ENCODE measurements at regions not wholly inside any gene's neighbourhood (a gene's known extent, or its start where the extent isn't known, plus 50 kb on each side); places are given as distances from the start of the nearest gene placed in this dataset.

GRCh38 chr7:27398851-27399250 lies 156.2 kb downstream of the EVX1 start:
- no peak for DNase-seq
- H3F3A ChIP-seq (replicated peaks; ENCODE audit: insufficient read depth), result no peaks in the 10 kb centered on the region
- CTCF ChIA-PET, result interaction anchor here (0.8 to 1.9 kb wide), 2 partner anchors 20 to 25 kb away, joined by 3 to 4 read pairs; no protein-coding TSS in a partner anchor
- H3K79me2 ChIP-seq (ENCODE audit: insufficient read depth), result no peaks in the 10 kb centered on the region
- WGBS (ENCODE audit: low lambda C conversion rate), result 32% methylated on average over 3 of the region's 3 CpGs
- H4K20me1 ChIP-seq (ENCODE audit: insufficient read depth), result no peaks in the 10 kb centered on the region; the same call in 1 of the 2 replicates
- no peak overlapping the region for H2AFZ ChIP-seq (ENCODE audit: low read depth)
- peaks cover 11% of the 10 kb centered on the region; the same call in 1 of the 2 replicates for H3K27me3 ChIP-seq (ENCODE audit: insufficient read depth)
- POLR2A ChIA-PET, result no interaction called here
- no peaks in the 10 kb centered on the region for H3K4me1 ChIP-seq (ENCODE audit: control insufficient read depth in 1 of 2, insufficient read depth in 2 of 2, low read depth in 1 of 2, low read length in 1 of 2)
- H3K27ac ChIP-seq (ENCODE audit: low read depth in 2 of 2, low read length in 1 of 2), result no peak overlapping the region
- no peaks in the 10 kb centered on the region for H3K36me3 ChIP-seq (replicated peaks in 1 of 2; ENCODE audit: control insufficient read depth in 1 of 2, insufficient read depth in 2 of 2, low read length in 1 of 2)
- H3K9me2 ChIP-seq, result no peaks in the 10 kb centered on the region
- H3K4me3 ChIP-seq (ENCODE audit: low read depth in 2 of 2, low read length in 1 of 2), result no peak overlapping the region
- H3K9me3 ChIP-seq, result no peaks in the 10 kb centered on the region
- TF ChIP-seq NRF1 (IDR thresholded peaks at IDR 0.05; ENCODE audit: low read depth, low read length) (no peak), FOSL2 (IDR thresholded peaks at IDR 0.05; ENCODE audit: borderline replicate concordance, low read depth) (no peak), TCF12 (IDR thresholded peaks at IDR 0.05) (no peak), GABPA (IDR thresholded peaks at IDR 0.05; ENCODE audit: low read depth) (no peak), CTCF (IDR thresholded peaks at IDR 0.05) (no peak), FOXJ3 (CRISPR knock-in tag; IDR thresholded peaks at IDR 0.05) (no peak), MEF2A (IDR thresholded peaks at IDR 0.05; ENCODE audit: borderline replicate concordance, low read depth) (no peak), EP300 (IDR thresholded peaks at IDR 0.05; ENCODE audit: borderline replicate concordance in 1 of 2, low read depth in 1 of 2, low read length in 1 of 2) (no peak), ELF1 (IDR thresholded peaks at IDR 0.05) (no peak), MAX (IDR thresholded peaks at IDR 0.05; ENCODE audit: low read depth) (no peak), FOXM1 (IDR thresholded peaks at IDR 0.05; ENCODE audit: low read depth) (no peak), SMC3 (IDR thresholded peaks at IDR 0.05; ENCODE audit: low read depth, low read length) (no peak), EZH2phosphoT487 (IDR thresholded peaks at IDR 0.05; ENCODE audit: borderline replicate concordance, low read depth) (no peak), TEAD4 (IDR thresholded peaks at IDR 0.05; ENCODE audit: borderline replicate concordance, insufficient read depth) (no peak)
- H3K9ac ChIP-seq, result no peak overlapping the region
- no peak overlapping the region for H3K4me2 ChIP-seq

GRCh38 chr7:27399791-27400567 lies 157.4 kb downstream of the EVX1 start:
- TF ChIP-seq GABPA (IDR thresholded peaks at IDR 0.05; ENCODE audit: low read depth) (no peak), EZH2phosphoT487 (IDR thresholded peaks at IDR 0.05; ENCODE audit: borderline replicate concordance, low read depth) (no peak), SMC3 (IDR thresholded peaks at IDR 0.05; ENCODE audit: low read depth, low read length) (no peak), SIN3A (IDR thresholded peaks at IDR 0.05; ENCODE audit: borderline replicate concordance, low read depth, low read length) (no peak), RAD21 (IDR thresholded peaks at IDR 0.05; ENCODE audit: low read length) (no peak), TAF1 (IDR thresholded peaks at IDR 0.05; ENCODE audit: borderline replicate concordance, low read depth, low read length) (no peak)
- Histone ChIP-seq H4K20me1 (ENCODE audit: insufficient read depth) (no peaks in the 10 kb centered on the region; the same call in 1 of the 2 replicates), H3K79me2 (ENCODE audit: insufficient read depth) (no peaks in the 10 kb centered on the region), H3K27ac (ENCODE audit: low read depth in 2 of 2, low read length in 1 of 2) (no peak overlapping the region), H3K4me1 (ENCODE audit: control insufficient read depth in 1 of 2, insufficient read depth in 2 of 2, low read depth in 1 of 2, low read length in 1 of 2) (no peaks in the 10 kb centered on the region), H3K4me2 (no peak overlapping the region), H3K9me2 (no peaks in the 10 kb centered on the region), H2AFZ (ENCODE audit: low read depth) (no peak overlapping the region), H3F3A (replicated peaks; ENCODE audit: insufficient read depth) (no peaks in the 10 kb centered on the region), H3K9ac (no peak overlapping the region), H3K27me3 (ENCODE audit: insufficient read depth) (peaks cover 14% of the 10 kb centered on the region; the same call in 1 of the 2 replicates), H3K4me3 (ENCODE audit: low read depth in 2 of 2, low read length in 1 of 2) (no peak overlapping the region), H3K36me3 (replicated peaks in 1 of 2; ENCODE audit: control insufficient read depth in 1 of 2, insufficient read depth in 2 of 2, low read length in 1 of 2) (no peaks in the 10 kb centered on the region), H3K9me3 (no peaks in the 10 kb centered on the region)
- POLR2A ChIA-PET, result no interaction called here
- no peak for DNase-seq
- CTCF ChIA-PET, result interaction anchor here (1.9 kb wide), 1 partner anchor 19 kb away, joined by 4 read pairs; no protein-coding TSS in a partner anchor
- WGBS (ENCODE audit: low lambda C conversion rate), result 29% methylated on average over 11 of the region's 11 CpGs

All from SK-N-SH (cell line).